Breast epithelium (tissue), 4 donors: ENCODE measurements at regions not wholly inside any gene's neighbourhood (a gene's known extent, or its start where the extent isn't known, plus 50 kb on each side); places are given as distances from the start of the nearest gene placed in this dataset.
A peak's percentile ranks its signal among the peaks of the same experiment; 100 is the strongest.

Experiments used
- DNase-seq, 2 donors: peaks; one replicate each; pipeline ENCODE4 v3.0.0-alpha.2; 2019; ENCODE audit warnings: low spot score in 2 of 2
- H3K27ac ChIP-seq, 2 donors: fragments of 200-600 bp; sonication (generic) in 1 of 2; one replicate each; pipeline ENCODE4 v1.5.1; 2016 to 2019; ENCODE audit warnings: mild to moderate bottlenecking in 1 of 2
- H3K27me3 ChIP-seq, 2 donors: fragments of 200-600 bp; sonication (generic) in 1 of 2; one replicate each; pipeline versions ENCODE4 v1.5.1 to v1.6.0; 2017 to 2019; ENCODE audit warnings: control low read depth in 1 of 2, mild to moderate bottlenecking in 1 of 2
- H3K36me3 ChIP-seq: fragments of 200-600 bp; one replicate; pipeline ENCODE4 v1.5.1; 2019
- H3K4me1 ChIP-seq, 2 donors: fragments of 200-600 bp; sonication (generic); one replicate each; pipeline ENCODE4 v1.5.1; 2016 to 2019; ENCODE audit warnings: control low read depth in 1 of 2
- H3K4me3 ChIP-seq, 3 donors: fragments of 200-600 bp; sonication (generic); 1 replicate in 2 of 3; 2 replicates in 1 of 3; pipeline ENCODE4 v1.5.1; 2016 to 2019; ENCODE audit warnings: mild to moderate bottlenecking in 3 of 3, moderate library complexity in 2 of 3
- H3K9me3 ChIP-seq, 2 donors: fragments of 200-600 bp; sonication (generic) in 1 of 2; one replicate each; pipeline ENCODE4 v1.5.1; 2016 to 2019; ENCODE audit warnings: control low read depth in 1 of 2
- POLR2A ChIP-seq: fragments of 450-650 bp; IDR thresholded peaks from one replicate; pipeline ENCODE4 v1.6.1; 2016; ENCODE audit warnings: antibody characterized with exemption, mild to moderate bottlenecking, moderate library complexity
- POLR2AphosphoS5 ChIP-seq, 3 donors: sonication (generic); formaldehyde crosslinking; IDR thresholded peaks; one replicate each; pipeline ENCODE4 v1.6.1; 2017; ENCODE audit warnings: antibody characterized with exemption in 3 of 3
- intact Hi-C: fragments of 100-400 bp; cut with DNase I; formaldehyde crosslinking; loops from one replicate; pipeline ENCODE4 v1.15.1; 2023; ENCODE audit warnings: low total_unique reads
- TF ChIP-seq, protein P1 (sequence below), 3 donors: fragments of 450-650 bp; IDR thresholded peaks; one replicate each; pipeline ENCODE4 v1.5.1; 2016 to 2017; ENCODE audit warnings: antibody characterized with exemption in 3 of 3, mild to moderate bottlenecking in 3 of 3, moderate library complexity in 3 of 3

- H3K27me3 ChIP-seq: no peaks in the 10 kb centered on the region
- H3K4me3 ChIP-seq: no peak overlapping the region
- no peaks in the 10 kb centered on the region for H3K36me3 ChIP-seq
- no peaks in the 10 kb centered on the region for H3K9me3 ChIP-seq
- intact Hi-C loops: no loop called here
- no peak for DNase-seq
- no peak overlapping the region for H3K27ac ChIP-seq
- H3K4me1 ChIP-seq: no peaks in the 10 kb centered on the region
- TF ChIP-seq, protein P1, sequence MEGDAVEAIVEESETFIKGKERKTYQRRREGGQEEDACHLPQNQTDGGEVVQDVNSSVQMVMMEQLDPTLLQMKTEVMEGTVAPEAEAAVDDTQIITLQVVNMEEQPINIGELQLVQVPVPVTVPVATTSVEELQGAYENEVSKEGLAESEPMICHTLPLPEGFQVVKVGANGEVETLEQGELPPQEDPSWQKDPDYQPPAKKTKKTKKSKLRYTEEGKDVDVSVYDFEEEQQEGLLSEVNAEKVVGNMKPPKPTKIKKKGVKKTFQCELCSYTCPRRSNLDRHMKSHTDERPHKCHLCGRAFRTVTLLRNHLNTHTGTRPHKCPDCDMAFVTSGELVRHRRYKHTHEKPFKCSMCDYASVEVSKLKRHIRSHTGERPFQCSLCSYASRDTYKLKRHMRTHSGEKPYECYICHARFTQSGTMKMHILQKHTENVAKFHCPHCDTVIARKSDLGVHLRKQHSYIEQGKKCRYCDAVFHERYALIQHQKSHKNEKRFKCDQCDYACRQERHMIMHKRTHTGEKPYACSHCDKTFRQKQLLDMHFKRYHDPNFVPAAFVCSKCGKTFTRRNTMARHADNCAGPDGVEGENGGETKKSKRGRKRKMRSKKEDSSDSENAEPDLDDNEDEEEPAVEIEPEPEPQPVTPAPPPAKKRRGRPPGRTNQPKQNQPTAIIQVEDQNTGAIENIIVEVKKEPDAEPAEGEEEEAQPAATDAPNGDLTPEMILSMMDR (IDR thresholded peaks at IDR 0.05): no peak
- TF ChIP-seq POLR2AphosphoS5 (IDR thresholded peaks at IDR 0.05) (no peak), POLR2A (no peak)
These were observed 170.7 kb downstream of the CYRIA start for GRCh38 chr2:16494836-16495508.

DNA sequence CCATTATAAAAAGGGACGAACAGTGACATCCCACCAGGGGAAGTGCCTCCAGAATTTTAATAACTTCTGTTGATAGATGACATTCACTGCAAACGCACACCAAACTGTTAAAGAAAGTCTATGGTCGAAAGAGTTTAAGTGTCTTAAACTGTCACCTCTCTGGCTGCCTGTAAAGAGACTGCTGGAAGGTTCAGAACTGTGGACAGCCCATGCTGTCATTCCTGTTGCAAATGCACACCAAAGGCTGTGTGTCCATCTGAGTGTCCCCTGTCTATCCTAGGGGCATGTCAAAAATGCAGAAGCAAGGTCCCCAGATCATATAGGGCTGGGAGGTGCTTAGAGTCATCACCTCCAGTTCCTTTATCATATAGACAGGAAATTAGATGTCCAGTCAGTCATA, 171.8 kb downstream of the CYRIA start:
- no peak overlapping the region for H3K4me3 ChIP-seq
- no peaks in the 10 kb centered on the region for H3K27me3 ChIP-seq
- no peak for DNase-seq
- TF ChIP-seq, protein P1 (IDR thresholded peaks at IDR 0.05): no peak
- TF ChIP-seq POLR2AphosphoS5 (IDR thresholded peaks at IDR 0.05) (no peak), POLR2A (no peak)
- intact Hi-C loops: no loop called here
- H3K27ac ChIP-seq: no peak overlapping the region
- no peaks in the 10 kb centered on the region for H3K36me3 ChIP-seq
- H3K9me3 ChIP-seq: no peaks in the 10 kb centered on the region
- H3K4me1 ChIP-seq: no peaks in the 10 kb centered on the region

DNA sequence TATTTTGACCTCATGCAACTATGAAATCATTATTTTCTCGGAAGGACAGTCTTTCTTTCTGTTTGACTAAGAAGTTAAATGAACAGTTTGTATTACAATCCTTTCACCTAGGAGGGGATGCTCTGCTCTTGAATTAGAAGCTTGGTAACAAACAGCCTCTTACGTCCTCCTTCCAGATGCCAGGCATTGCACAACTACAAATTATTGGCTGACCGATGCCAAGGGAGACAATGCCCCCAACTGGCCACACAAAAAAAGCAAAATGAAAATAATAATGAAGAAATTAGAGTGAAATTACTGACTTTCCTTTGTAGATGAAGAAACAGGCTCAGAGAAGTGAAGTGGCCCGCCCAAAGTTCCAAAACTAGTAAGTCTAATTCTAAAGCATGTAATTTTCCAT, 177.9 kb downstream of the CYRIA start:
- intact Hi-C loops: no loop called here

DNA sequence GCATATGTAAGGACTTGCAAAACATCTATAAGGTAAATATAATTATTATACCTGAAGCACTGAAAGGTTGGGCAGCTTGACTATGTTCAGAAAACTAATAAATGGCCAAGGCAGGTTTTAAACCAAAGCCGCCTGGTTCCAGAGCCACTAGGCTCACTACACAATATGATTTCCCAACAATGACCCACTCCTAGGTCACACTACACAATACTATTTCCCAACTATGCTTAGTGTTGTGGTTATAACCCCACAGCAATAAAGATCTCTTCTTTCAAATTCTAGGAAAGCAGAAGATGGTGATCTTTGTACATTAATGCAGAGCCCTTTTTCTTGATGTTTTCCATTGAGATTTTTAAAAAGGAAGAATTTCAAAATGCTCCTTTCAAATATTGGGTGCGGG, 180.4 kb downstream of the CYRIA start:
- no peak for DNase-seq
- Histone ChIP-seq H3K9me3 (no peaks in the 10 kb centered on the region), H3K27me3 (no peaks in the 10 kb centered on the region), H3K36me3 (no peaks in the 10 kb centered on the region), H3K27ac (no peak overlapping the region), H3K4me1 (no peaks in the 10 kb centered on the region), H3K4me3 (no peak overlapping the region)
- intact Hi-C loops: no loop called here
- TF ChIP-seq POLR2AphosphoS5 (IDR thresholded peaks at IDR 0.05) (no peak), POLR2A (no peak)
- TF ChIP-seq, protein P1 (IDR thresholded peaks at IDR 0.05): no peak

More for the DNA sequence above, 177.9 kb downstream of the CYRIA start:
- no peaks in the 10 kb centered on the region for H3K9me3 ChIP-seq
- no peaks in the 10 kb centered on the region for H3K27me3 ChIP-seq
- no peak overlapping the region for H3K4me3 ChIP-seq
- TF ChIP-seq POLR2AphosphoS5 (IDR thresholded peaks at IDR 0.05) (no peak), POLR2A (no peak)
- TF ChIP-seq, protein P1 (IDR thresholded peaks at IDR 0.05): peak in 2 of 3 donors; percentile 32 to 35
- H3K4me1 ChIP-seq: no peaks in the 10 kb centered on the region
- H3K36me3 ChIP-seq: no peaks in the 10 kb centered on the region
- DNase-seq: no peak
- no peak overlapping the region for H3K27ac ChIP-seq

- Histone ChIP-seq H3K4me3 (no peak overlapping the region), H3K4me1 (no peaks in the 10 kb centered on the region), H3K9me3 (no peaks in the 10 kb centered on the region), H3K27me3 (no peaks in the 10 kb centered on the region), H3K36me3 (no peaks in the 10 kb centered on the region), H3K27ac (no peak overlapping the region)
- no peak for DNase-seq
- intact Hi-C loops: no loop called here
- TF ChIP-seq POLR2A (no peak), POLR2AphosphoS5 (IDR thresholded peaks at IDR 0.05) (no peak)
- TF ChIP-seq, protein P1 (IDR thresholded peaks at IDR 0.05): no peak
These were observed 183.2 kb downstream of the CYRIA start for GRCh38 chr2:16482460-16482859.
